ENCODE measurements at regions not wholly inside any gene's neighbourhood (a gene's known extent, or its start where the extent isn't known, plus 50 kb on each side); places are given as distances from the start of the nearest gene placed in this dataset.
"Not testable (repeated sequence)": the region's sequence is repeated elsewhere in the genome, so short reads cannot be mapped to it uniquely, and the experiment has no call there.

- not testable (repeated sequence) for TF ChIP-seq EZH2 (IDR thresholded peaks at IDR 0.05; ENCODE audit: borderline replicate concordance, low read length); CTCF (conservative IDR thresholded peaks at IDR 0.05 in 1 of 2, IDR thresholded peaks at IDR 0.05 in 1 of 2; ENCODE audit: extremely low read depth in 1 of 2, insufficient read depth in 1 of 2, low read depth in 1 of 2, low read length in 2 of 2)
These were observed 290.3 kb downstream of the XPNPEP1 start for GRCh38 chr10:109633017-109633416.
